CD4-positive, alpha-beta T cell (primary cell): ENCODE measurements at regions not wholly inside any gene's neighbourhood (a gene's known extent, or its start where the extent isn't known, plus 50 kb on each side); places are given as distances from the start of the nearest gene placed in this dataset.
"Not testable (repeated sequence)": the region's sequence is repeated elsewhere in the genome, so short reads cannot be mapped to it uniquely, and the experiment has no call there.

Experiments used
- ATAC-seq: fragments of 200-7000 bp; cut with Tn5 transposase; one replicate; pipeline ENCODE4 v1.10.0; 2022; ENCODE audit warnings: mild to moderate bottlenecking; ENCODE audit not compliant: poor library complexity
- CTCF ChIA-PET: fragments of 350-600 bp; sonication (Branson Sonifier 250); formaldehyde crosslinking; loops from one replicate; lab custom pipeline; 2021; ENCODE audit warnings: antibody characterized with exemption, inconsistent platforms; lab: Charles Lee
- POLR2A ChIA-PET: fragments of 350-600 bp; sonication (Branson Sonifier 250); formaldehyde crosslinking; loops from one replicate; lab custom pipeline; 2021; ENCODE audit warnings: antibody characterized with exemption, inconsistent platforms; lab: Charles Lee
- DNase-seq, 14 experiments: peaks; one replicate each; pipeline ENCODE4 v3.0.0-alpha.2; 2013 to 2020; ENCODE audit warnings: mixed read lengths in 2 of 14
- H3K27ac ChIP-seq, 2 donors: one replicate each; pipeline versions ENCODE4 v1.5.1 to v1.7.0; 2013; ENCODE audit warnings: low read length in 2 of 2, low read depth in 1 of 2, mild to moderate bottlenecking in 1 of 2
- H3K27me3 ChIP-seq, 2 experiments: 1 replicate in 1 of 2; 2 replicates in 1 of 2; pipeline versions ENCODE4 v1.6.1 to v1.7.0; 2013; ENCODE audit warnings: low read length in 2 of 2, control low read depth in 1 of 2, mild to moderate bottlenecking in 1 of 2, moderate library complexity in 1 of 2; ENCODE audit not compliant: insufficient read depth in 2 of 2, control insufficient read depth in 1 of 2
- H3K36me3 ChIP-seq: one replicate; pipeline ENCODE4 v1.6.1; 2013; ENCODE audit warnings: low read length, control low read depth; ENCODE audit not compliant: insufficient read depth
- H3K4me1 ChIP-seq: one replicate; pipeline ENCODE4 v1.6.1; 2013; ENCODE audit warnings: low read length, control low read depth; ENCODE audit not compliant: insufficient read depth
- H3K4me3 ChIP-seq: one replicate; pipeline ENCODE4 v1.5.1; 2013; ENCODE audit warnings: mild to moderate bottlenecking, low read length, moderate library complexity
- H3K9me3 ChIP-seq, 2 experiments: 1 replicate in 1 of 2; 2 replicates in 1 of 2; pipeline versions ENCODE4 v1.6.1 to v1.7.0; 2013; ENCODE audit warnings: low read length in 2 of 2, mild to moderate bottlenecking in 2 of 2, control low read depth in 1 of 2, moderate library complexity in 1 of 2; ENCODE audit not compliant: control insufficient read depth in 1 of 2, insufficient read depth in 1 of 2
- H3K27ac Mint-ChIP-seq: one replicate; pipeline ENCODE4 v1.8.0; 2020; ENCODE audit warnings: mixed read lengths
- H3K27me3 Mint-ChIP-seq: one replicate; pipeline ENCODE4 v1.8.0; 2021; ENCODE audit warnings: mixed read lengths
- H3K36me3 Mint-ChIP-seq: one replicate; pipeline ENCODE4 v1.8.0; 2021; ENCODE audit warnings: low read depth, mixed read lengths
- H3K4me1 Mint-ChIP-seq: one replicate; pipeline ENCODE4 v1.8.0; 2021; ENCODE audit warnings: low read depth, mixed read lengths
- H3K4me3 Mint-ChIP-seq: one replicate; pipeline ENCODE4 v1.8.0; 2020; ENCODE audit warnings: mild to moderate bottlenecking, mixed read lengths
- H3K9me3 Mint-ChIP-seq: one replicate; pipeline ENCODE4 v1.8.0; 2020; ENCODE audit warnings: mixed read lengths
- intact Hi-C, 2 experiments: fragments of 100-400 bp; cut with DNase I in 1 of 2; cut with micrococcal nuclease in 1 of 2; formaldehyde crosslinking; loops; one replicate each; pipeline versions ENCODE4 v1.15.1 to v1.9.0; 2023 to 2025; cut with DNase I, micrococcal nuclease
- TF ChIP-seq, protein P1 (sequence below): fragments of 200-600 bp; IDR thresholded peaks from one replicate; pipeline ENCODE4 v1.8.0; 2022; ENCODE audit warnings: antibody characterized with exemption, mild to moderate bottlenecking

GRCh38 chr6:934686-935085 is 241.7 kb upstream of the EXOC2 start:
- H3K9me3 Mint-ChIP-seq, result no peaks in the 10 kb centered on the region
- Histone ChIP-seq H3K27me3 (peaks cover 0 to 10% of the 10 kb centered on the region in 2 experiments), H3K9me3 (peaks cover 0 to 5% of the 10 kb centered on the region in 2 experiments), H3K4me3 (no peak overlapping the region), H3K27ac (no peak overlapping the region), H3K4me1 (no peaks in the 10 kb centered on the region), H3K36me3 (no peaks in the 10 kb centered on the region)
- H3K27ac Mint-ChIP-seq, result no peak overlapping the region
- ChIA-PET CTCF (no interaction called here), POLR2A (no interaction called here)
- ATAC-seq, result no peak
- H3K36me3 Mint-ChIP-seq, result no peaks in the 10 kb centered on the region
- H3K4me3 Mint-ChIP-seq, result no peak overlapping the region
- H3K4me1 Mint-ChIP-seq, result no peaks in the 10 kb centered on the region
- TF ChIP-seq, protein P1, sequence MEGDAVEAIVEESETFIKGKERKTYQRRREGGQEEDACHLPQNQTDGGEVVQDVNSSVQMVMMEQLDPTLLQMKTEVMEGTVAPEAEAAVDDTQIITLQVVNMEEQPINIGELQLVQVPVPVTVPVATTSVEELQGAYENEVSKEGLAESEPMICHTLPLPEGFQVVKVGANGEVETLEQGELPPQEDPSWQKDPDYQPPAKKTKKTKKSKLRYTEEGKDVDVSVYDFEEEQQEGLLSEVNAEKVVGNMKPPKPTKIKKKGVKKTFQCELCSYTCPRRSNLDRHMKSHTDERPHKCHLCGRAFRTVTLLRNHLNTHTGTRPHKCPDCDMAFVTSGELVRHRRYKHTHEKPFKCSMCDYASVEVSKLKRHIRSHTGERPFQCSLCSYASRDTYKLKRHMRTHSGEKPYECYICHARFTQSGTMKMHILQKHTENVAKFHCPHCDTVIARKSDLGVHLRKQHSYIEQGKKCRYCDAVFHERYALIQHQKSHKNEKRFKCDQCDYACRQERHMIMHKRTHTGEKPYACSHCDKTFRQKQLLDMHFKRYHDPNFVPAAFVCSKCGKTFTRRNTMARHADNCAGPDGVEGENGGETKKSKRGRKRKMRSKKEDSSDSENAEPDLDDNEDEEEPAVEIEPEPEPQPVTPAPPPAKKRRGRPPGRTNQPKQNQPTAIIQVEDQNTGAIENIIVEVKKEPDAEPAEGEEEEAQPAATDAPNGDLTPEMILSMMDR, result no peak
- intact Hi-C loops, result no loop called here
- H3K27me3 Mint-ChIP-seq, result no peaks in the 10 kb centered on the region
- no peak for DNase-seq

GRCh38 chr6:931919-932318 is 239.0 kb upstream of the EXOC2 start:
- H3K36me3 Mint-ChIP-seq, H3K27ac Mint-ChIP-seq, H3K27ac ChIP-seq, H3K4me1 ChIP-seq, ATAC-seq, H3K9me3 Mint-ChIP-seq, DNase-seq, H3K36me3 ChIP-seq, POLR2A ChIA-PET, H3K27me3 ChIP-seq, H3K27me3 Mint-ChIP-seq, H3K4me3 ChIP-seq, H3K9me3 ChIP-seq, CTCF ChIA-PET, intact Hi-C loops, H3K4me3 Mint-ChIP-seq, H3K4me1 Mint-ChIP-seq: not testable (repeated sequence)

- H3K27ac ChIP-seq, result no peak overlapping the region
- peaks cover 30% of the 10 kb centered on the region for H3K27me3 Mint-ChIP-seq
These were observed 234.2 kb upstream of the EXOC2 start for GRCh38 chr6:927157-927556.

More at GRCh38 chr6:927157-927556, 234.2 kb upstream of the EXOC2 start:
- Mint-ChIP-seq H3K9me3 (peaks cover 4% of the 10 kb centered on the region), H3K4me1 (no peaks in the 10 kb centered on the region), H3K4me3 (no peak overlapping the region), H3K27ac (no peak overlapping the region), H3K36me3 (no peaks in the 10 kb centered on the region)
- intact Hi-C loops, result no loop called here
- Histone ChIP-seq H3K4me3 (no peak overlapping the region), H3K4me1 (no peaks in the 10 kb centered on the region), H3K9me3 (peaks cover 0 to 8% of the 10 kb centered on the region in 2 experiments), H3K36me3 (no peaks in the 10 kb centered on the region), H3K27me3 (peaks cover 0 to 8% of the 10 kb centered on the region in 2 experiments)
- CTCF ChIA-PET, result no interaction called here
- POLR2A ChIA-PET, result no interaction called here
- ATAC-seq (no peak), DNase-seq (no peak)
- TF ChIP-seq, protein P1, result no peak
